Testis (tissue), 2 donors: ENCODE measurements at regions not wholly inside any gene's neighbourhood (a gene's known extent, or its start where the extent isn't known, plus 50 kb on each side); places are given as distances from the start of the nearest gene placed in this dataset.

Experiments
- DNase-seq: peaks from one replicate; pipeline ENCODE4 v3.0.0-alpha.2; 2019
- H3K27ac ChIP-seq, 2 donors: fragments of 200-600 bp; sonication (generic); one replicate each; pipeline ENCODE4 v1.5.1; 2019
- H3K27me3 ChIP-seq: fragments of 200-600 bp; sonication (generic); one replicate; pipeline ENCODE4 v1.5.1; 2019
- H3K36me3 ChIP-seq: fragments of 200-600 bp; sonication (generic); one replicate; pipeline ENCODE4 v1.5.1; 2017; ENCODE audit warnings: low read depth; ENCODE audit errors: missing control alignments
- H3K4me1 ChIP-seq: fragments of 200-600 bp; sonication (generic); one replicate; pipeline ENCODE4 v1.5.1; 2019
- H3K4me3 ChIP-seq, 2 donors: fragments of 200-600 bp; sonication (generic); one replicate each; pipeline ENCODE4 v1.5.1; 2017 to 2019
- H3K9me3 ChIP-seq: fragments of 200-600 bp; sonication (generic); one replicate; pipeline ENCODE4 v1.5.1; 2017
- CTCF ChIP-seq, 3 experiments: fragments of 450-650 bp in 2 of 3; fragments of 200-600 bp in 1 of 3; sonication (generic) in 1 of 3; IDR thresholded peaks; one replicate each; pipeline ENCODE4 v1.5.1; 2016 to 2019; ENCODE audit warnings: antibody characterized with exemption in 3 of 3, mild to moderate bottlenecking in 2 of 3, moderate library complexity in 1 of 3
- POLR2A ChIP-seq: fragments of 450-650 bp; IDR thresholded peaks from one replicate; pipeline ENCODE4 v1.6.1; 2017; ENCODE audit warnings: antibody characterized with exemption, mild to moderate bottlenecking, moderate library complexity
- WGBS, 2 donors: methylation state at CpG; one replicate each; pipeline ENCODE4 v1.1.5; 2018; 5-methylcytosine and 5-hydroxymethylcytosine counted together
- intact Hi-C: fragments of 100-400 bp; cut with DNase I; formaldehyde crosslinking; loops from one replicate; pipeline ENCODE4 v1.15.1; 2023; ENCODE audit warnings: low total_unique reads

GRCh38 chr11:127552446-127552845, 551.9 kb upstream of the KIRREL3 start:
- intact Hi-C loops = no loop called here
- WGBS, 2 donors = 85 to 91% methylated on average over 6 of the region's 6 CpGs
- TF ChIP-seq POLR2A (no peak), CTCF (IDR thresholded peaks at IDR 0.05) (no peak)
- Histone ChIP-seq H3K27ac (no peak overlapping the region), H3K4me1 (no peaks in the 10 kb centered on the region), H3K4me3 (no peak overlapping the region), H3K27me3 (no peaks in the 10 kb centered on the region), H3K36me3 (no peaks in the 10 kb centered on the region), H3K9me3 (no peaks in the 10 kb centered on the region)
- no peak for DNase-seq

GRCh38 chr11:127531167-127531566, 530.6 kb upstream of the KIRREL3 start:
- intact Hi-C loops = no loop called here
- no peaks in the 10 kb centered on the region for H3K9me3 ChIP-seq
- TF ChIP-seq CTCF (IDR thresholded peaks at IDR 0.05) (no peak), POLR2A (no peak)
- H3K27me3 ChIP-seq = no peaks in the 10 kb centered on the region
- no peak overlapping the region for H3K27ac ChIP-seq
- WGBS, 2 donors = 54 to 66% methylated on average over 3 of the region's 3 CpGs
- no peak for DNase-seq
- H3K4me1 ChIP-seq = no peaks in the 10 kb centered on the region
- H3K36me3 ChIP-seq = no peaks in the 10 kb centered on the region
- no peak overlapping the region for H3K4me3 ChIP-seq

GRCh38 chr11:127528297-127528696, 527.7 kb upstream of the KIRREL3 start:
- Histone ChIP-seq H3K36me3 (no peaks in the 10 kb centered on the region), H3K9me3 (no peaks in the 10 kb centered on the region), H3K27ac (no peak overlapping the region), H3K4me1 (no peaks in the 10 kb centered on the region), H3K4me3 (no peak overlapping the region), H3K27me3 (no peaks in the 10 kb centered on the region)
- DNase-seq = no peak
- TF ChIP-seq CTCF (IDR thresholded peaks at IDR 0.05) (no peak), POLR2A (no peak)
- intact Hi-C loops = no loop called here
- 77 to 87% methylated on average over 3 of the region's 3 CpGs for WGBS, 2 donors

- H3K27me3 ChIP-seq = no peaks in the 10 kb centered on the region
- no peak for DNase-seq
- 59 to 62% methylated on average over 4 of the region's 4 CpGs for WGBS, 2 donors
- TF ChIP-seq POLR2A (no peak), CTCF (IDR thresholded peaks at IDR 0.05) (no peak)
- H3K27ac ChIP-seq = no peak overlapping the region
- no peaks in the 10 kb centered on the region for H3K9me3 ChIP-seq
- H3K36me3 ChIP-seq = no peaks in the 10 kb centered on the region
- intact Hi-C loops = no loop called here
- H3K4me1 ChIP-seq = no peaks in the 10 kb centered on the region
- no peak overlapping the region for H3K4me3 ChIP-seq
Observed at GRCh38 chr11:127524618-127525017, 524.0 kb upstream of the KIRREL3 start.

GRCh38 chr11:127521413-127521812, 520.8 kb upstream of the KIRREL3 start:
- TF ChIP-seq CTCF (IDR thresholded peaks at IDR 0.05) (no peak), POLR2A (no peak)
- WGBS, 2 donors = 85 to 89% methylated on average over 2 of the region's 2 CpGs
- no peak for DNase-seq
- Histone ChIP-seq H3K9me3 (no peaks in the 10 kb centered on the region), H3K27ac (no peak overlapping the region), H3K4me1 (no peaks in the 10 kb centered on the region), H3K27me3 (no peaks in the 10 kb centered on the region), H3K36me3 (no peaks in the 10 kb centered on the region), H3K4me3 (no peak overlapping the region)
- intact Hi-C loops = no loop called here
